ENCODE measurements at regions not wholly inside any gene's neighbourhood (a gene's known extent, or its start where the extent isn't known, plus 50 kb on each side); places are given as distances from the start of the nearest gene placed in this dataset.
"Not testable (repeated sequence)": the region's sequence is repeated elsewhere in the genome, so short reads cannot be mapped to it uniquely, and the experiment has no call there.

DNA sequence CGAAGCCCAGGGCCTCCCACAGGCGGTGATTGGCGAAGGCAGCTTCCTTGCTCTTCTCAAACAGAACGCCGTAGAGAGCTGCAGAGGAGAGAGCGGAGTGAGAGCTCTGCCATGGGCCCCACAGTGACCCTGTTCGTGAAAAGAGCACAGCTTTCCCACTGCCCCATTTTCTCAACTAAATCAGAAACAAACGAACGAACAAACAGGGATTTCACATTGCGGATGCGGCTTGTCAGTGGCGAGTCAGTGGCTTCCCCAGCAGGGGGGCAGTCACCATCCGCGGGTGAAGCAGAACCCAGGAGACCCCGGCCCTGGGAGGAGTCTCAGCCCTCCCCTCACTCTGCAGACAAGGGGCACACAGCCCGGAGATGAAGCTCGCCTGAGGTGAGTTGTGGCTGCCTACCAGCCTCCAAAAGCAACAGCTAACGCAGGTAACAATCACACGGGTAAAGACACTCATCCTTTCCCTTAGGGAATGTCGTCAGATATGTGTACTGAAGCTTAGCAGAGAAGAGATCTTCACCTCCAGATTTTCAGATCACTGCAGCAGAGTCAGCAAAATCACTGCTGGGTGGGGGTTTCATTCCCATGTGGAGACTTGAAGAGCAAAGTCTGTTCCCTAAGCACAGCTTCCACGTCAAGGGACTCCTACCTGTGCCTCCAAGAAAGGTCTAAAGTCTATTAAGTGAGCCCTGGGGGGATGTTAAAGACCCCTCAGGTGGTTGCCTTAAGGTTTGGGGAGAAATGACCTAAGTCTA, 51.2 kb upstream of the GPR31 start:
- no peak for DNase-seq (ENCODE audit: low read depth in 3 of 3)

GRCh38 chr6:167209577-167209975, 51.8 kb upstream of the GPR31 start:
- DNase-seq (ENCODE audit: low read depth in 3 of 3), result no peak

DNA sequence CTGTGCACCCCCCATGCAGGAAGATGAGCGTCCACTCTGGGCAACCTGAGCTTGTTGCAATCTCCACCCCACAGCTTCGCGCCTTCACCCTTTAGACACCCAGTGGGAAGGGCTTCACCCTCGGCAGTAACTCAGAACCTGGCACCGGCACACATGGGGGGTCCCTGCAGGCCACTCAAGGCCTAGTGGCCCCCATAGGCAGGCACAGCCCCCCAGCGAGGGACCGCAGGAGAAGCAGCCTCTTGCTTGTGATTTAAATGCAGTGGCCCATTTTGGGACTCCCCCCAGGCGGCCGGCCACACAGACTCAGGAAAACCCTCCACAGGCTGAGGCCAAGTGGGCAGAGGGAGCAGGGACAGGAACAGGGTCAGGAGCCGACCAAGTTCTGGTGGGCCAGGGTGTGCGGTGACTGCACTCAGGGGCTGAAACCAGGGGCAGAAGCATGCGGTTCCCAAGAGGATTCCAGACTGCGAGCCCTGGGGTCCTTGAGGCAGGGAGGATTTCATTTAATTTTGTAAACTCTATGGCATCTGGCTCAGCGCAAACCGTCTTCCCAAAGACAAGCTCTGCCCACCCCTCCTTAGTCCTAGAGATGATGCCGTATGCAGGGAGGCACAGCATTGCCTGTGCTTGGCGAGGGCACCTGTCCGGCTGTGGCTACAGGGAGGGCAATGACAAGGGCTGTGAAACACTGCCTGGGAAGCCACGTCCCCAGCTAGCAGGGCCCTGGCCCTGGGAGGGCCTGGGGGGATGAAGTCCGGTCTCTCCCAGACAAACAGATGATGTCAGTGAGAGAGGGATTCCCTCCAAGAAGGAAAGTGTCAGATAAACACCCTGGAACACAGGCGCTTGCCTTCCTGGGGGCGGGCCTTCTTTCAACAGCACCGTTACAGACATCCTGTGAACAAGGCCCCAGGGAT, 52.9 kb upstream of the GPR31 start:
- DNase-seq (ENCODE audit: low read depth in 3 of 3), result no peak

- no peak for DNase-seq (ENCODE audit: low read depth in 3 of 3)
Measured at GRCh38 chr6:167211295-167211648, 53.5 kb upstream of the GPR31 start.

- DNase-seq (ENCODE audit: low read depth in 3 of 3), result no peak
Measured at GRCh38 chr6:167211881-167212712, 54.3 kb upstream of the GPR31 start.

- no peak for DNase-seq (ENCODE audit: low read depth in 3 of 3)
Measured at GRCh38 chr6:167212713-167213005, 54.9 kb upstream of the GPR31 start.

GRCh38 chr6:167214206-167214605, 56.4 kb upstream of the GPR31 start:
- DNase-seq (ENCODE audit: low read depth in 3 of 3), result no peak

GRCh38 chr6:167215429-167216250, 57.9 kb upstream of the GPR31 start:
- DNase-seq (ENCODE audit: low read depth in 3 of 3), result not testable (repeated sequence)

DNA sequence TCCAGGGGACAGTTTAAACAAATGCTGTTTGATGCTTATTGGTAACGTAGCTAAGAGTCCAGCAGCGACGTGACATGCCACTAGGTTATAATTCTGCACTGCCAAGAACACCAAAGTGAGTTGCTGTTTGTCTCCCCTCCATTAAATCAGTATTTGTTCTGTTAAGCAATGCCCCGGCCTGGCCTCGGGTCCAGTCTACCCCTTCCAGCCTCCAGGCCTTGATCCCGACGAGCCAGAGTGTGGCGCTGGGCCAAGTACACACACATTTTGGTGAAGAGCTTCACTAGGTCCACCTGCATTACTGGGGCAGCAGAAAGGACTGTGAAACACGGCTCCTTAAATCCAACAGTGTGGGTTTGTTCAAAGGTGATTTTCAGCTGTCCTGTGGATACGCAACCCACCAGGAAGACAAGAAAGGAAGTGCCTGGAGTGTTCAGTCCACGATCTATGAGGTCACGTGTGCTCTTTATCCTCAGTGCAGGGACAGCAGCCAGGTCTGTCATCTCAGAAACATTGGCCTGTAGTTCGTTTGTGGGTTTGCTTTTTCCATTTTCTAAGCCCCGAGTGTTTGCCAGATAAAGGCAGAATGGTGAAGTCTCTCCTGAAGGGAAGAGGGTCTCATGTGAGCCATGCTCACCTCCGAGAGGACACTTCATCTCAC, 58.7 kb upstream of the GPR31 start:
- not testable (repeated sequence) for DNase-seq (ENCODE audit: low read depth in 3 of 3)

- not testable (repeated sequence) for DNase-seq (ENCODE audit: low read depth in 3 of 3)
Measured at GRCh38 chr6:167217073-167217472, 59.3 kb upstream of the GPR31 start.

GRCh38 chr6:167217951-167218759, 60.4 kb upstream of the GPR31 start:
- peak in 1 of 3 donors; percentile 11 for DNase-seq (ENCODE audit: low read depth in 3 of 3)

- DNase-seq (ENCODE audit: low read depth in 3 of 3), result not testable (repeated sequence)
Measured at GRCh38 chr6:167219079-167219478, 61.3 kb upstream of the GPR31 start.

DNA sequence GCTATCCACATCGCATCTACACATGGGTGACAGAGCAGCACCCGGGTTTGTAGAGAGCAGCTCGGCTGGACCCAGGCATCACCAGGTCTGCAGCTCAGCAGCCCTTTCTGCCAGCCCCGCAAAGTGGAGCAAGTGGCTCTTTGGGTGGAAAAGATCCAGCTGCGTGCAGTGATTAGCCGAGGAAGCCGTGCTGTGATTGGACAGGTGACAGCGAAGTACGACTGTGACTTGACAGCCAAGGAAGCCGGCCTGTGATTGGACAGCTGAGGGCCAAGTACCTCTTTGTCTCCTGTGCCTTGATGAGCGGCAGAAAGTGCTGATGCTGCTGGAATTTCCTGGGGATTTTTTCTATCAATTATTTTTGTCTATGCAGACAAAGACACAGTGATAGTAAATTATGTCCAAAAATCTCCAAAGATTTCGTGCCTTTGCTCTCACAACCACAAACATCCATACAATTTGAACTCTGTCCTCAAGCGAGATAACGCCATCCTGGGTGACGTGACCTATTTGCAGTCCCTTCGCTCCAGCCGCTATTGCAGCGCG, 62.3 kb upstream of the GPR31 start:
- DNase-seq (ENCODE audit: low read depth in 3 of 3), result no peak

- no peak for DNase-seq (ENCODE audit: low read depth in 3 of 3)
Measured at GRCh38 chr6:167221400-167222201, 63.8 kb upstream of the GPR31 start.

GRCh38 chr6:167225566-167226382, 65.3 kb upstream of the UNC93A start:
- DNase-seq (ENCODE audit: low read depth in 3 of 3), result not testable (repeated sequence)

- no peak for DNase-seq (ENCODE audit: low read depth in 3 of 3)
Measured at GRCh38 chr6:167226383-167226685, 64.8 kb upstream of the UNC93A start.

DNA sequence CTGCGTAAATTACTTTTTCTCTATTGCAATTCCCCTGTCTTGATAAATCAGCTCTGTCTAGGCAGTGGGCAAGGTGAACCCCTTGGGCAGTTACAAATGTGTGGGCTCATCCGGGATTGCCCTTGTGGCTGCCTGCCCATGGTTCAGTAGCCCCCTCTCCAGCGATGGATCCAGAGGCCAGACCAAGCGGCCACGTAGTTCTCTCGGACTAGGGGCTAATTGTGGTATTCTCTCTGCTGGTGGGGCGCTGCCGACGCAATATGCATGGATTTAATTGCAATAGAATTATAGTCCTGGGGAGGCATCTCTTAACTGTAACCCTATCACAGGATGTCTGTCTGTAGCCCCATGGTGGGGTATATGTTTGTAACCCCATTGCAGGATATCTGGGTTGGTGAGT, 64.3 kb upstream of the UNC93A start:
- no peak for DNase-seq (ENCODE audit: low read depth in 3 of 3)

GRCh38 chr6:167227984-167228383, 63.1 kb upstream of the UNC93A start:
- no peak for DNase-seq (ENCODE audit: low read depth in 3 of 3)
